NT2/D1 (cell line): ENCODE measurements at regions not wholly inside any gene's neighbourhood (a gene's known extent, or its start where the extent isn't known, plus 50 kb on each side); places are given as distances from the start of the nearest gene placed in this dataset.

Experiments
- YY1 ChIP-seq: IDR thresholded peaks from 2 replicates; pipeline ENCODE4 v1.6.1; 2011; ENCODE audit not compliant: insufficient read length, insufficient read depth
- ZNF274 ChIP-seq: IDR thresholded peaks from 2 replicates; pipeline ENCODE4 v1.6.1; 2011; ENCODE audit warnings: mild to moderate bottlenecking, low read depth, low read length

DNA sequence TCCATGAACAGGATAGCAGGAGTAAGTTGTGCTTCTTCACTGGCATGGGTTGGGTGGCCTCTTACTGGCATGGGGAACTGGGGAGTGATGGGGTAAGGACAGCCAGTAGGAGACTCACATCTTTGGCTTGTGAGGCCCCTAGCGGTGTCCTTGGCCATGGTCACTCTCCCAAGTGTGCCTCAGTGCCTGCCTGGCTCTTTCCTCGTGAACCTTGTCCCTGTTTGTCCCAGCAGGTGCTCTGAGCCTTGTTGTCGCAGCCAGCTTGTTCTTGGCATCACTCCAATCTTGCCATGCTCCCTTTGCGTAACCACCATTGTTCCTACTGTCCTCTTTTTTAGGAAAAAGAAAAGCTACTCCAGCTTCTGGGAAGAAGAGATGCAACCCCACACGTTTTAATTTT is 53.6 kb upstream of the SDK2 start:
- TF ChIP-seq YY1 (no peak), ZNF274 (no peak)
